GM13976 (cell line): ENCODE measurements at regions not wholly inside any gene's neighbourhood (a gene's known extent, or its start where the extent isn't known, plus 50 kb on each side); places are given as distances from the start of the nearest gene placed in this dataset.

ENCODE experiments used
- DNase-seq: peaks from one replicate; pipeline ENCODE4 v3.0.0; 2012; ENCODE audit warnings: low spot score
- in situ Hi-C: fragments of 300-500 bp; cut with MboI; formaldehyde crosslinking; loops from one replicate; pipeline ENCODE4 v1.12.0; 2022; ENCODE audit warnings: low sequenced_read_pairs, mixed read lengths, inconsistent platforms; ENCODE audit not compliant: unreplicated experiment
- TF ChIP-seq, protein P1 (sequence below): IDR thresholded peaks from 2 replicates; pipeline ENCODE4 v1.5.1; 2012; ENCODE audit warnings: borderline replicate concordance, mild to moderate bottlenecking; ENCODE audit not compliant: insufficient read depth; ENCODE audit errors: extremely low read depth, missing control alignments, control extremely low read depth

DNA sequence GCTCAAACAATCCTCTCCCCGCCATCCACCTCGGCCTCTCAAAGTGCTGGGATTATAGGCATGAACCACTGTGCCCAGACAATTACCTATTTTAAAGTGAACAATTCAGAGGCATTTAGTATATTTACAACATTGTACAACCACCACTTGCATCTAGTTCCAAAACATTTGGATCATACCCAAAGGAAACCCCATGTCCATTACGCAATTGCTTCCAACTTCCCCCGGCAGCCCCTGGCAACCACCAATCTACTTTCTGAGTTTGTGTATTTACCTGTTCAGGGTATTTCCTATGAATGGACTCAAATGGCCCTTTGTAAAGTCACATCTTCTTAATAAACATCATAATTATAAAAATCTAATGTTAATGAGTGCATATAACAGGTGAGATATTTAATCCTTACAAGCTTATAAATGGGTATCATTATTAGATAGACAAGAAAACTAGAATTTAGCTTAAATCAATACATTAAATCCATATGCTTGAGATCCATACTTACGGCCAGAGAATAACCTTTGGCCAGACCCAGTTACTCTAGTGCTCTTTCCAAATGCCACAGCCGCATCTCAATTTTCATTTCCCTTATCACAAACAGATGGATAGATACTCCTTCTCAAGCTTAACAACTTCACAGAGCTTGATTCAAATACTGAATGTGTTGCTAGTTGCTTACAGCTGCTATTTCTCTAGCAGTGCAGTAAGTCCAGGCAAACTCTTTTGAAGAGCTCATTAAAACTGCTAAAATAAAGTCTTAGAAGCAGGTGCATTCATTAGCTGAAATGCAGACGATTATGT is 133.4 kb upstream of the MKLN1 start:
- in situ Hi-C loops, result no loop called here
- no peak for DNase-seq
- TF ChIP-seq, protein P1, sequence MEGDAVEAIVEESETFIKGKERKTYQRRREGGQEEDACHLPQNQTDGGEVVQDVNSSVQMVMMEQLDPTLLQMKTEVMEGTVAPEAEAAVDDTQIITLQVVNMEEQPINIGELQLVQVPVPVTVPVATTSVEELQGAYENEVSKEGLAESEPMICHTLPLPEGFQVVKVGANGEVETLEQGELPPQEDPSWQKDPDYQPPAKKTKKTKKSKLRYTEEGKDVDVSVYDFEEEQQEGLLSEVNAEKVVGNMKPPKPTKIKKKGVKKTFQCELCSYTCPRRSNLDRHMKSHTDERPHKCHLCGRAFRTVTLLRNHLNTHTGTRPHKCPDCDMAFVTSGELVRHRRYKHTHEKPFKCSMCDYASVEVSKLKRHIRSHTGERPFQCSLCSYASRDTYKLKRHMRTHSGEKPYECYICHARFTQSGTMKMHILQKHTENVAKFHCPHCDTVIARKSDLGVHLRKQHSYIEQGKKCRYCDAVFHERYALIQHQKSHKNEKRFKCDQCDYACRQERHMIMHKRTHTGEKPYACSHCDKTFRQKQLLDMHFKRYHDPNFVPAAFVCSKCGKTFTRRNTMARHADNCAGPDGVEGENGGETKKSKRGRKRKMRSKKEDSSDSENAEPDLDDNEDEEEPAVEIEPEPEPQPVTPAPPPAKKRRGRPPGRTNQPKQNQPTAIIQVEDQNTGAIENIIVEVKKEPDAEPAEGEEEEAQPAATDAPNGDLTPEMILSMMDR, result no peak

DNA sequence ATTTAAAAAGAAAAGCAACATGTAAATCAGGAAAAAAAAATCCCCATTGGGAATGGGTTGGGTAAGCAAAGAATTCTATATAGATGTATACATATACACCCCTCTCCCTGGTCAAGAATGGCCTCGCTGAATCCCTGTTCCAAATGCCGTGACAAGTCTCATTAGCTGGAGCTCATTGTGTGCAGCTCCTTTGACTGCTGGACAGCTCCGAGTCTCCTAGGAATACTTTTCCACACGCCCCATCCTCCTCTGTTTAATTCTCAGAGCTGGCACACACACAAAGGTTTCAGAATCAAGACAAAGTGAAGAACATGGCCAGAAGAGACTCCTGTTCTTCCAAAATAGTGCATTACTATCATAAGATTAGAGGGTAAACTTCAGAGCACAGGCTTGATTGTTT is 130.9 kb upstream of the MKLN1 start:
- no peak for DNase-seq
- TF ChIP-seq, protein P1, result no peak
- in situ Hi-C loops, result no loop called here

DNA sequence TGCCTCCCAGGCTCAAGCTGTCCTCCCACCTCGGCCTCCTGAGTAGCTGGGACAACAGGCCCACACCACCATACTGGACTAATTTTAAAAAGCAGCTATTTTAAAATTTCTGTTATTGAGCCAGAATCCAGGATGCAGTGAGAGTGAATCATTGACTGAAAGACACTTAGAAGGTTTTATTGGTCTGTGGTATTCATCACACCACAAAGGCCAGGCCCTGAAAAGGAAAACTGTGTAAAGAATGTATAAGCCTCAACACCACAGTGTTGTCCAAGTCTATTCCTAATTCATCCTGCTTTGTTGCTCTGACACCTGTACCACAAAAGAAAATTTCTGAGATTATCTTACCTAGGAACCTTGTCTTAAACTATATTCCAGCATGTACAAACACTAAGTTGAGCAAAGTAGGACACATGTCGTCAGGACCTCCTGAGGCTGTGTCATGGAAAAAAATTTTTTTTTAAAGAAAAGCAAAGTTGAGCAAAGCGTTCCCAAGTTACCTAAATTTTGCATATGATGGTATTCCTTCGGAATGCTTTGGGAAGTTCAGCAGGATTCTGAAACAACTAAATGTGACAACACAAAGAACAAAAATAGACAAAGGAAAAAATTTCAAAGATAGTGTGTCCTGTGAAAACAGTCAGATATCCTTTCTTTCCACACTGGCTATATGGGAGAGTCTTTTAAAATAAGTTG is 129.6 kb upstream of the MKLN1 start:
- TF ChIP-seq, protein P1, result no peak
- in situ Hi-C loops, result no loop called here
- no peak for DNase-seq

DNA sequence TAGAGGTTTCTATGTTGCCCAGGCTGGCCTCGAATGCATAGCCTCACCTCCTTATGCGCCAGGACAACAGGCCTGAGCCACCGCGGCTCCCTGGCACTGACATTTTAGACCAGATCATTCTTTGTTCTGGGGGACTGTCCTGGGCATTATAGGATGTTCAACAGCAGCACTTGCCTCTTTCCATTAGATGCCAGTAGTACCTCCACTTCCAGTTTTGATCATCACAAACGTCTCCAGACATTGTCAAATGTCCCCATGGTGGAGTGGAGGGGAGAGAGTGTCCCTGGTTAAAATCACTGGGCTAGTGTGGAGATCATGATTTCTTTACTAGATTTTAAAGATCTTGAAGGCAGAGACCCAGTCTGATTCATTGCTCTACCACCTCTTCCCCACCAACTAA is 125.2 kb upstream of the MKLN1 start:
- no peak for DNase-seq
- TF ChIP-seq, protein P1, result no peak
- in situ Hi-C loops, result no loop called here

DNA sequence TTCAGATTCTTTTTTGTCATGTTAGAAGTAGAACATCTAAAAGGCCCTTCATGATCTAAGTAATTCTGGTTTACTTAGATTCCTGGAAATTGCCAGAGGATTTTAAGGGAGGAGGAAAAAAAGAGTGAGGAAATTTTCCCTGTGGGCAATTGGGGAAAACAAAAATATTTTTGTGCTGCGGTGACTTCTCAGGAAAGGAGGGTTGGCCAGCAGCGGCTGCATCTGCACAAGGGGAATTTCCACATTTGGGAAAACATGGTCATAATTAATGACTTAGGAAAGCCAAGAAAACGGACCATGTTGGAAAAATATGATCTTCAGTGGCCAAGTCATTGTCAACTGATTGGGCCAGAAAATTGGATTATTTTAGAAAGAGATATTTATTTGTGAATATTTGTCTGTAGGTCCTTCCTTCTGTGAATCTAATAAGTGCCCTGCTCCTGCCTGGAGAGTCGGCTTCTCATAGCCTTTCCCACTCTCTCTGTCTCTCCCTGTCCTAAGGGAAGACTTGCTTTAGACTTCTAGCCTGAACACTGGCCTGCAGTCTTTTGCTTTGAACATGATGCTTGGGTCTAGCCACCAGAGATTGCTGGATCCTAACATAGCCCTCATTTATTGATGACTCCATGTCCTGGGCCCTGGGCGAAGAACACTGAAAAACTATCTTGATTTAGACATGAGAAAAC is 124.2 kb upstream of the MKLN1 start:
- TF ChIP-seq, protein P1, result no peak
- in situ Hi-C loops, result no loop called here
- no peak for DNase-seq

DNA sequence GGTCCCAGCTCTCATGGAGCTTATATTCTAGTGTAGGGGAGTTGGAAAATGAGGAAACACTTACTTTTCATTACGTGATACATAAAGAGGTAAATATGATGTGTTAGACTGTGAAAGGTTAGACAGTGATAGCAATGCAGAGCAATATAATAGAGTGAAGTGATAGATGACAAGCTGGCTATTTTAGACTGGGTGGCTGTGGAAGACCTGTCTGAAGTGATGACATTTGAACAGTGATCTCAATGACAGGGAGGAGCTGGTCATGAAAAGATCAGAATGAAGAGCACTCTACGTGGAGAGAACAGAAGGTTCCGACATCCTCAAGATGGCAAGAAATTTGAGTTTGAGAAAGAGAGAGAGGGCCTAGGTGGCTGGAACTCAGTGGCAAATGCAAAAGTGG is 118.9 kb upstream of the MKLN1 start:
- no peak for DNase-seq
- TF ChIP-seq, protein P1, result no peak
- in situ Hi-C loops, result no loop called here
